Lower lobe of right lung (tissue), 2 donors: ENCODE measurements at regions not wholly inside any gene's neighbourhood (a gene's known extent, or its start where the extent isn't known, plus 50 kb on each side); places are given as distances from the start of the nearest gene placed in this dataset.

Source experiments
- ATAC-seq, 2 donors: fragments of 200-7000 bp; cut with Tn5 transposase; one replicate each; pipeline ENCODE4 v1.9.1; 2020 to 2022; ENCODE audit warnings: mild to moderate bottlenecking in 2 of 2, moderate library complexity in 2 of 2
- DNase-seq: peaks from one replicate; pipeline ENCODE4 v3.0.0-alpha.2; 2020
- H3K27ac ChIP-seq: fragments of 200-600 bp; one replicate; pipeline ENCODE4 v1.8.0; 2022
- H3K27me3 ChIP-seq: fragments of 200-600 bp; one replicate; pipeline ENCODE4 v1.8.0; 2022; ENCODE audit warnings: low read depth
- H3K36me3 ChIP-seq: fragments of 200-600 bp; one replicate; pipeline ENCODE4 v1.8.0; 2022; ENCODE audit warnings: mild to moderate bottlenecking
- H3K4me1 ChIP-seq: fragments of 200-600 bp; one replicate; pipeline ENCODE4 v1.8.0; 2022
- H3K4me3 ChIP-seq: fragments of 200-600 bp; one replicate; pipeline ENCODE4 v1.8.0; 2022; ENCODE audit warnings: mild to moderate bottlenecking
- H3K9me3 ChIP-seq: fragments of 200-600 bp; one replicate; pipeline ENCODE4 v1.8.0; 2022
- CTCF ChIP-seq: fragments of 200-600 bp; IDR thresholded peaks from one replicate; pipeline ENCODE4 v1.8.0; 2022; ENCODE audit warnings: antibody characterized with exemption, mild to moderate bottlenecking
- intact Hi-C: fragments of 100-400 bp; cut with DNase I; formaldehyde crosslinking; loops from one replicate; pipeline ENCODE4 v1.11.0; 2022
- donor health status: DM: no; HTN: yes; CAD: no; lungs with severe emphysema.

- no peaks in the 10 kb centered on the region for H3K4me1 ChIP-seq
- ATAC-seq (no peak), DNase-seq (no peak)
- no peak overlapping the region for H3K4me3 ChIP-seq
- no peaks in the 10 kb centered on the region for H3K27me3 ChIP-seq
- intact Hi-C loops: no loop called here
- no peak overlapping the region for H3K27ac ChIP-seq
- peaks cover 11% of the 10 kb centered on the region for H3K9me3 ChIP-seq
- no peak for TF ChIP-seq CTCF
- no peaks in the 10 kb centered on the region for H3K36me3 ChIP-seq
These were observed 1325.7 kb upstream of the IGFBP7 start for GRCh38 chr4:58435871-58436270.

- intact Hi-C loops: no loop called here
- H3K27ac ChIP-seq: no peak overlapping the region
- H3K27me3 ChIP-seq: no peaks in the 10 kb centered on the region
- no peak for ATAC-seq
- no peaks in the 10 kb centered on the region for H3K36me3 ChIP-seq
- no peak for TF ChIP-seq CTCF
- DNase-seq: no peak
- H3K9me3 ChIP-seq: no peaks in the 10 kb centered on the region
- H3K4me3 ChIP-seq: no peak overlapping the region
- H3K4me1 ChIP-seq: no peaks in the 10 kb centered on the region
These were observed 1303.7 kb upstream of the IGFBP7 start for GRCh38 chr4:58413849-58414248.

- Histone ChIP-seq H3K9me3 (no peaks in the 10 kb centered on the region), H3K27ac (no peak overlapping the region), H3K4me1 (no peaks in the 10 kb centered on the region), H3K27me3 (no peaks in the 10 kb centered on the region), H3K4me3 (no peak overlapping the region), H3K36me3 (no peaks in the 10 kb centered on the region)
- intact Hi-C loops: no loop called here
- ATAC-seq (no peak), DNase-seq (no peak)
- TF ChIP-seq CTCF: no peak
These were observed 1301.7 kb upstream of the IGFBP7 start for GRCh38 chr4:58411904-58412303.

- no peaks in the 10 kb centered on the region for H3K9me3 ChIP-seq
- intact Hi-C loops: no loop called here
- no peak overlapping the region for H3K4me3 ChIP-seq
- no peaks in the 10 kb centered on the region for H3K36me3 ChIP-seq
- no peaks in the 10 kb centered on the region for H3K4me1 ChIP-seq
- H3K27ac ChIP-seq: no peak overlapping the region
- ATAC-seq (no peak), DNase-seq (no peak)
- no peaks in the 10 kb centered on the region for H3K27me3 ChIP-seq
- no peak for TF ChIP-seq CTCF
These were observed 1296.6 kb upstream of the IGFBP7 start for GRCh38 chr4:58406762-58407161.

GRCh38 chr4:58368221-58368620 is 1258.0 kb upstream of the IGFBP7 start:
- Histone ChIP-seq H3K4me3 (no peak overlapping the region), H3K36me3 (no peaks in the 10 kb centered on the region), H3K27ac (no peak overlapping the region), H3K4me1 (no peaks in the 10 kb centered on the region), H3K27me3 (no peaks in the 10 kb centered on the region), H3K9me3 (no peaks in the 10 kb centered on the region)
- intact Hi-C loops: no loop called here
- no peak for DNase-seq
- no peak for ATAC-seq
- TF ChIP-seq CTCF: no peak
